HG02973 (cell line): ENCODE measurements at regions not wholly inside any gene's neighbourhood (a gene's known extent, or its start where the extent isn't known, plus 50 kb on each side); places are given as distances from the start of the nearest gene placed in this dataset.

Source experiments
- ATAC-seq: cut with Tn5 transposase; IDR thresholded peaks from one replicate; pipeline ENCODE4 v1.9.1; 2021; ENCODE audit warnings: moderate library complexity; ENCODE audit not compliant: unreplicated experiment

DNA sequence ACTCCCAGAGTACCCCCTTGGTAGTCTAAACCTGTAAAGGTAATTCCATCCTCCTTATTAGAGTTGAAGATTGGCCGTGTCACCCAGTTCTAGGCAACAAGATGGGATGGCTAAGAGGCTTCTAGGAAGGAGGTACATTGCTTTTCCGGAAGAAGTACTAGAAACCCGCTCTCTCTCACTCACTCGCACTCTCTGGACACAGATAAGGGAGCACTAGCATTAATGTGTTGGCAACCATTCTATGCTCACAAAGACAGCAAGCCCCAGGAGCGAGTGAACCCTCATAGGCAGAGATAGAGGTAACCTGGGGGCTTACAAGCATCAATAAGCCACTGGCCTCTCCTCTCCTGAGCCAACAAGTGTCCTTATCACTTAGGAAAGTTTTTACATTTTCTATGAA is 503.2 kb upstream of the JARID2 start:
- no peak for ATAC-seq

DNA sequence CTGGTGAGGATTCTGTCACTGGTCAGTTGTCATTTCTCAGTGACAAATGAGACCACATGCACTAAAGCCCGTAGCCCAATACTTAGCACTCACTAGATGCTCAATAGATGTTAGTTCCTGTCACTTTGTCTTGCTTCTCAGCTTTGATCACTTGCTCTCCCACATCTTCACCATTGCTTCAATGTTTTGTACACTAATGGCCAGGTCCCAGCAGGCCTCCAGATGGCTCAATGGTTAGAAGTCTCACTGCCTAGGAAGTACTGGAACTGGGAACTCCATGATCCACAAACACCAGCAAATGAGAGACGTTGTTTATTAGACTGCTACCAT is 502.8 kb upstream of the JARID2 start:
- ATAC-seq, result no peak

DNA sequence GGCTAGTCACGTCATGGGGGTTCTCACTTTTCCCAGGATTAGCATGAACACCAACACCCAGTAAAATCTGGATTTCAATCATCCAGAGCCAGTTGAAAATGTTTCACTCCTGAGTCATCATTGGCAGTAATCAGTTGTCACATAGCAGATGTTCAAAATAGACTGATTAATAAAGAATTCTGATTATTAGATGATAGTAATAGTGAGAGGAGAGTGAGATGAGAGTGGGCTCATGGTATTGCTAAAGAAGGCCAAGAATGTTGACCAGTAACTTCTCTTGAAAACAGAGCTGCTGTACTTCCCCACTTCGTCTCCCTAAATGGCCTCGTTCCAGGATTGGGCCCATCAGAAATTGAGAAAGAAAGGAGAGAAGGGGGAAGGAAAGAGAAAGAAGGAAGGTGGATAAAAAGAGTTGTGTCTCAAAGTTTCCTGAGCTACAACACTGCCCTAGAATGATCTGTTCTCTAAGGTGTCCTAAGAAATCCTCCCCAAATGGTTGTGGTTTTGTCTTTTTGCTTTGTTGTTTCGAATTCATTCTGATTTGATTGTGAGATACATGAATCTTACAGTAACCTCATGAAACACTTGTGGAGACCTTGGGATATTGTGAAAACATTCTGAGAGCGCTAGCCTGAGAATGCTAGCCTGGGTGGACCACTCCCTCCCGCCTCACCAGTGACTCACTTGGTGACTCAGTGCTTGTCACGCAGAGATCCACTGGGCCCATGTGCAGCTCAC is 502.2 kb upstream of the JARID2 start:
- ATAC-seq, result no peak

DNA sequence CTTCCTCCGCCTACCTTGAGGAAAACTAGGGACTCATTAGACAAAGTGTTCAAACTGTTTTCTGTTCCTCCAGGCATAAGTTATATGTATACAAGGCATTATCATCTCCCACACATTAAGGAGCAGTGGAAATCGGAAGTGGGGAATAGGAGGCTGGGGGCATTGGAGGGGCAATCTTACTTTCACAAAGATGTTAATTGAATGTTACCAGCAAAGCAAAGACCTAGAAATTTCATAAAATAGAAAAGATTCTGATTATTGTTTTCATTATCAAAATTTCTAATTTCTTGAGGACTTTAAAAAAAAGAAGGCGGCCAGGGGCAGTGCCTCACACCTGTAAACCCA is 501.7 kb upstream of the JARID2 start:
- no peak for ATAC-seq

DNA sequence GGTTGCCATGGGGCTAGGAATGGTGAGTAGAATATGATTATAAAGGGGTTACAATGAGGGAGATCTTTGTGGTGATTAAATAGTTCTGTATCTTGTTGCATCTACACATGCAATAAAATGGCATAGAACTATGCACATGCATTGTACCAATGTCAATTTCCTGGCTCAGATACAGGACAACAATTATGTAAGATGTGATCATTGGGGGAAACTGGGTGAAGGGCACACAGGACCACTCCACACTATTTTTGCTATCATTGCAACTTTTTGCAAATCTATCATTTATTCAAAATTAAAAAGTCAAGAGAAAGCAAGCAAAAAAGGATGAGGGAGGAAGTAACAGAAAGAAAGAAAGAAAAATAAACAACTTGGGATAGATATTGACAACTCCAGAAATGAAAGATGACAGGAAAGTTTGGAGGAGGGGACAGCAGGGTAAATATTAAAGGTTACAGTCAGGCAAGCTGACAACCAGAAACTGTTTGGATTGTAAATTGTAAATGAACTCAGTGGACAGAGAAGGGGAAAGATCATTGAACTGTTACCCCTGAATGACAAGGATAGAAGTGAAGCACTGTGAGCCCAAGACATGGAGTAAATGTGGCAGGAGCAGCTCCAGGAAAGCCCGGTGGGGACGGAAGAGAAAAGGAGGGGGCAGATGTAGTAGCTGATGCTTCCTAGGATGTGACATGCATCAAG is 499.6 kb upstream of the JARID2 start:
- no peak for ATAC-seq

DNA sequence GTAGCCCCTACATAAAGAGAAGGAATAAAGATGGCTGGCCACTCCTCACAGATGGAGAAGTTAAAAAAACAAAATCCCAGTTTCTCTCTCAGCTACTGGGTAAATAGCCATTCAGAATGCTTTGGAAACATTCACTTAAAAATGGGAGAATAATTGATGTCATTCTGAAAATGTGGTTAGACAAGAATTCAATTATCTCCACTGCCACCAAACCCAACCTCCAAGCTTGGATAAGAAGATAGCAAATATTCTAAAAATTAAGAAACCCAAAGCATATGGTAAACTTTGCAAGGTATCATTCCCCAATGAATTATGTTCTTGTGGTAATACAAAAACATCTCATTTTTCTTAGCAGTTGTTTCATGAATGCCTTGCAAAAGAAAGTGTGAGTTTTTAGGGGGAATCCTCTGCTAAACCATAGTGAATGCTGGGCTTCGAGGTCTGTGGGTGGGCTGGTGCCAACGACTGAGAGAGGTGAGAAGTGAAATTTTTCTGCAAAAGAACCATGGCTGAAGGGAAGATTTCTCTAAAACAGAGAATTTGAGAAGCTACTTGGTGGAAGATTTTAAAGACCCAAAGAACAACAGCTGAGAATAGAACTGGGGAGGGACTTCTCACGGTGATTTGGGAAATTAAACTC is 497.9 kb upstream of the JARID2 start:
- no peak for ATAC-seq

DNA sequence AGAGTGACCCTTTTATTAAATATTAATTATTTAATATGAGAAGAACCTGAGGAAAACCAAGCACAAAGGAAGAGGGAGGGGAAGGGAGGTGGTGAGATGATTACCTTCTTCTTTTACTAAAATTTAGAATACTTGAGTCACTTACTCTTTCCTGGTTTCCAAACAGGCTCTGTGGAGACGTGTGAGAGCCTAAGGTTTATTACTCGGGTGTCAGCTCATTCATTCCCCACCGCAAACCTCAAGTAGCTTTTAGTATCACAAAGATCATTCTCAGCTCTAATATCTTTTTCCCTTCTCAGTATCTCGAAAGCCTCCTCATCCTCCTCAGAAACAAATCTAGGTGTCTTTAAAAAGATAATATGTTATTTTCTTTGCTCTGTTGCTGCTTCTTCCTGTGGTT is 497.2 kb upstream of the JARID2 start:
- ATAC-seq, result no peak

DNA sequence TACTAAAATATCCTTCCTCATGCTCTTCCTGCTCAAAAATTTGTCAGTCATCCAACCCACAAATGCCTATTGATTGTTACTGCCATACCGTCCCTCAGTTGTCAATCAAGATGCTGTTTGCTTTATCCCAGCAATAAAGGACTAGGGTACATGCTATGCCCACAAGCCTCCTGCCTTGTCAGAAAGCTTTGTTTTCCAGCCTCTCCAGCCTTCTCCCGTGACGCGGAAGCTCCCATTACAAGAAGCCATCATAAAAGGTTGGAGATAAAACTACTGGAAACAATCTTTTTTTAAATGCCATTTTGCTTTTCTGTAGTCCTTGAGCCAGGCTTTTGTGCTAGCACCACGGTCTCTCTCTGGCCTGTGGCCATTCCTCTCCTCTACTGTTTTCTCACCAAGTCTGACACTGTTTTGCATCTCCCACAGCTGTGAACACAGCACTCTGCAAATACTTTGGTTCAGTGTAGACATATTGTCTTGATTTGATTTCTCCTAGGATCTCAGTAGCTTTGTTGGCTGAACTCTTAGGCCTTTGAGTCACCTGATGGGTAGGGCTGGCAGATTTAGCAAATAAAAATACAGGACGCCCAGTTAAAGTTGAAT is 495.7 kb upstream of the JARID2 start:
- ATAC-seq, result no peak

DNA sequence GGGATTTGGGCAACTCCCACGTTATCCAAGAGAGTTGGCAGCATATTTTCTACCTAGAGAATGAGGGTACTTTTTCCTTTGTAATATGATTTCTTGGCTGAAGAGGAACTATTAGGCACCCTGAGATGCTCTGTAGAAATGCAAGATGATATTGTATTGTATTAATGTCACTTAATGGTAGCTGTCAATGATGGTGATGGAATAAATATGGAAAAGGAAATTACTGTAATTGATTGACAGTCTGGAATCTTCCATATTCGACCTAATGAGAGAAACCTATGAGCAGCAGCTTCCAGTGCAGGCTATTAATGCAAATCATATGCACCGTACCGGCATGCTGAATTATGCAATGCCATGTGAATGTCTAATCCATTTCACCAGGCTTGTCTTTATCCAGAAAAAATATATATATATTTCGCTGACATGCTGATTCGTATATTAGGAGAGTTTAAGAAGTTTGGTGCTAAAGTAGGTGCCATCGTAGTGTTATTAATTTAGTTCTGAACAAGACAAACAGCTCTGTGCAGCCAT is 494.2 kb upstream of the JARID2 start:
- ATAC-seq, result no peak

DNA sequence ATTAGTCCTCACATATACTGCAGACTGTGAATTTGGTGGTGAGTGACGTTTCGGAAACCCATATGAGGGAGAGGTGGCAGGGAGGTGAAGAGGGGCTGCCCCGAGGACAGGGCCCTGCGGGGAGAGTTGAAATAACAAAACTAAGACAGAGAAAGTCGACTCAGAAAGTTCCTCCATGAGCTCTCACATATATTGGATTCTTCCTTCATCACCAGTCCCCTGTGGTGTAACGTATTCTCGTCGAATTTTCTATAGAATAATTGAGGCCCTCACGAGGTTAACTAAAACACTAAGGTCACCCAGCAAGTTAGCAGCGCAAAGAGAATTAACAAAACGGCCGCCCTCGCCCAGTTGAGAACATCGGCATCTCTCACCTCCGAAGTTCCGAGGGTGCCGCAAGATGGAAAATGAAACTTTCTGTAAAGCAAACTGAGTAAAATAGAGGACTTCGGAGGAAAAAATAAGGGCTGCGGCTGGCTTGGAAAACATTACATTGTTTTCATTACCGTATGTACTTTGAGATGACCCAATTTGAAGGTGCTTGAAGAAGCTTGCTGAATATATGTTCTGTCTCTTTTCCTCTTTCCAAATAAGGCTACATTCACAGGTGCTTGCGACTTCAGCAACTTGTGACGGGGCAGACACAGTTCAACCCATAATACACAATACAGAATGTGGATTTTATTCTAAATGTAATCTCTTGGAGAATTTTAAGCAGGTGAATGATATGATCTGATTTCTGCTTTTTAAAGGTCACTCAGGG is 490.9 kb upstream of the JARID2 start:
- ATAC-seq, result no peak

DNA sequence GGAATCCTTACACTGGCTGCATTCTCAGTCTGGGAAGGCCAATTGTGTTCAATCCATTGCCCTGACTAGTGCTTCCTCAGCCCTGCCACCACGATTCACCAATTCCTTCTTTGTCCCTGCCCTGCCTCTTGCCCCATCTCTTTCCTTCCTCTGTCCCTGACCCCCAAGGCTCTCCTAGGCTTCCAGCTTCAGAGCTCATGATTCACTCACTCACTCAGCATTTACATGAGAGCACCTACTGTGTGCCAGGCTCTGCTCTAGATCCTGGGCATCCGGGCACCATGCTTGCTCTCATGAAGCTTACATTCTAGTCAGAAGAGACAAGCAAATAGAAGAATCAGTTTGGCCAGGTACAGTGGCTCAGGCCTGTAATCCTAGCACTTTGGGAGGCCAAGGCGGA is 489.5 kb upstream of the JARID2 start:
- ATAC-seq, result no peak

DNA sequence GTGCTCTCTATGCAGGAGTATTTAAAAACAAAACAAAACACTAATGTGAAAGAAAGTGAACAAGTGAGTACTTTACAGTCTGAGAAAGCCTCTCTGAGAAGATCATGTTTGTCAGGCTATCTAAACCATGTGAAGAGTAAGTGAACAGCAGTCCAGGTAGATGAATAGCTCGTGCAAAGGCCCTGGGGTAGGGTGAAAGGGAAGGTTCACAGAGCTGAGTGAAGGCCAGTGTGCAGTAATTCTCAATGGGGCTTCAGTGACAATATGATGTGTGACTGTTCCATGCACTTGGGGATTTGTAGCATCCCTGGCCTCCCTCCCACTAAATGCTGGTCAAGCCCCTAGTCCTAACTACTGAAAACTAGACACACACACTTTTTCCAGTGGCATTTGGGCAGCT is 488.9 kb upstream of the JARID2 start:
- ATAC-seq, result no peak

DNA sequence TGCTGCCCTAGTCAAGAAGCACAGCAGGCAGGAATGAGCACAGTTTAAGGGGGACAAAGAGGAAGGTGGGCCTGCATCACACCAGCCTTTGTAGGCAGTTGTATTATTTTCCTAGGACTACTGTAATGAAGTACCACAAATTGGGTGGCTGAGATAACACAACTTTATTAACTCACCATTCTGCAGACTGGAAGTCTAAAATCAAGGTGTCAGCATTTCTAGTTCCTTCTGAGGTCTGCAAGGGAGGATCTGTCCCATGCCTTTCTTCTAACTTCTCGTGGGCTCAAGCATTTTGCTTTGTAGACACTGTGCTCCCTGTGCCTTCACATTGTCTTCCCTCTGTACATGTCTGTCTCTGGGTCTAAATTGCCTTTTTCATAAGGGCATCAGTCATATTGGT is 488.5 kb upstream of the JARID2 start:
- no peak for ATAC-seq

DNA sequence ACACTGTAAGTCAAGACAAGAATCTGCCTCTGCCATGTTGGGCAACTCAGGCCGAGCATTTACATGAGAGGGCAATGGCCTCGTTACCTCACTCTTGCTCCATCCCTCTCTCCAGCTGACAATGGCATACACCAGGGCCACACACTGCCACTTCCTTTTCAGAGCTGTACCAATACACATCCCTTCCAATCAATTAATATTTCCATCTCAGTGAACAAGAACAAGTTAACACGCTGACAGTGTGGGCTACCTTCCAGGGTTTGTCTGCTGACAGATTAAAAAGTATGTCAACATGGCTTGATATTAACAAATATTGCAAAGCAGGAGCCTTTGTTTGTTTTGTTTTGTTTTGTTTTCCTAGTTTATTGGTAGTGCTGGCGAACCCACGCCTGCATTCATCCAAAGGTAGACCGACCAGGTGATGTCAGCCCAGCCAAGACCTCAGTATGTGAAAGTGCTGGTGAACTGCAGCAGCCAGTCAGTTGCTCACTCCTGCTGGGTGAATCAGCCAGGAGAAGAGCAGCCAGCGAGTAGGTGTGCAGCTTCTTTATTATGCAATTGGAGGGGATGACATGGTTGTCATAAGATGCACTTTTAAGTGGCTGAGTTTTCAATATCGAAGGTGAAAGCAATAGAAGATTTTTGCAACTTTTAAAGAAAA is 487.3 kb upstream of the JARID2 start:
- no peak for ATAC-seq

DNA sequence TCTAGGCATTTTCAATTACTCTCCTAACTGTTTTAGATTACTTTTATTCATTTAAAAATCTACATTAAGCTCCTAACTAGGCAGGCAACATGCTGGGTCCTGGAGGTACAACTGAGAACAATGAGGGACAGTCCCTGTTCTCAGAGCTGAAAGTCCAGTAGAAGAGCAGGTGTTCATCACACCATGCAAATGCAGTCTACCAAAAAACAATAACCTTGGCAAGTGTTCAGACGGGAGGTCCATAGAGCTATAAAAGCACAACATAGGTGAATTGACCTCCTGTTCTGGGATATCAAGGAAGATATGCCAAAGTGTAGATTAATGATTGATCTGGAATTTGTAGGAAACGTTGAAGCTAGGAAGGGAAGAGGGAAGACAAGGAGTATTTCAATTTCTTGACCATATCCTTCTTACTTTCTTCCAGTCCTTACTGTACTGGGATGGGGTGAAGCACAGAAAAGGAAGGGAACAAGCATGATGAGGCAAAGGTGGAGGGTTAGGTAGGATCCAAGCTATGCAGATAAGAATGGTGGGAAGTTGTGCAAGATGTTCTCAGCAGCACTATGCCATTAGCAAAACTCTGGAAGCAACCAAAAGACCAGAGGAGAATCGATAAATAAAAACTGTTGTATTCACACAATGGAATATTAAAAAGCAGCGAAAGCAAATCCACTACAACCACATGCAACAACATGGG is 485.7 kb upstream of the JARID2 start:
- ATAC-seq, result no peak

DNA sequence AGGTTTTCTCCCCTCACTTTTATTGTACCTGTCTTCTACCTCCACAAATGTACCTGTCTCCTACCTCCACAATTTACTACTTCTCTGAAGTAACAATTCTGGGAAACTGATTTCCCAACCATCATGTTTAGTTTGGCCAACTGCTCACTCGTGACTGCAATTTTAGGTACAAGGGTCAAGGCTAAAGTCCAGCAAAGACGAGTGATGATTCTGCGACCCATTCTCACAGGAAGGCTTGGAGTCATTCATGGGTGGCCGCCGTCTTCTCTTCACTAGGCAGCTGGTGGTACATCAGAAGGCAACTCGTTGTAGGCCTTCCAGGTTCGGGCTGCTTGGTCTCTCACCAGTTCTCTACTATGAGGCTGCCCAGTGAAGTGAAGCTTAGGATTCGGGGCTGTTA is 483.8 kb upstream of the JARID2 start:
- no peak for ATAC-seq

DNA sequence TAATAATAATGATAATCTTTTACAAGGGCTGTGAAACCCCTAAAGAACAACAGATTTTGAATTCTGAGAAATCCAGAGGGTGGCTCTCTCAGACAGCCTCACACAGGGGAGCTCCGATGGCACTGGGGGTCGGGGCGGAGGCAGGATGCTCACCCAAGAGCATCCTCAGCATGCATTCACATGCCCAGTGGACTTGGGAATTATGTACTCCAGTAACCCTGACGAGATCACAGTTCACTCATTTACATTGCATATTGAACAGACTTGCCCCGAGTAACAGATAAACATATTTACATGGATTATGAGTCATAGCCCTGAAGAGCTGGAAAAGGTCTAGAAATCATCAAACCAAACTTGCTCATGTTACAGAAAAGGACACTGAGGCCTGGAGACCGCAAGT is 482.7 kb upstream of the JARID2 start:
- ATAC-seq, result no peak

DNA sequence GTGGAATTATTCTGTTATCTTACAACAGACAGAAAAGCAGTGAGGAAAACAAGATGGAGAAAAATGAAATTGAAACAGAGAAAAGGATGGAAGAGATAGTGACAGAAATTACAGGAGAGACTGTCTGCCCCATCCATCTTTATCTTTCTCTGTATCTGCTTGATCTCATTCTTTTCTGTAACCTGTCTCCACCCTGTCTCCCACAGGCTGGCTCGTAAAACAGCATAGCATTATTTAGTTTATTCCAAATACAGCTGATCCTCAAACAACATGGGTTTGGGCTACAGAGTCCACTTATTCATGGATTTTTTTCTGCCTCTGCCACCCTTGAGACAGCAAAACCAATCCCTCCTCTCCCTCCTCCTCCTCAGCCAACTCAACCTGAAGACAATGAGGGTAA is 482.3 kb upstream of the JARID2 start:
- no peak for ATAC-seq

DNA sequence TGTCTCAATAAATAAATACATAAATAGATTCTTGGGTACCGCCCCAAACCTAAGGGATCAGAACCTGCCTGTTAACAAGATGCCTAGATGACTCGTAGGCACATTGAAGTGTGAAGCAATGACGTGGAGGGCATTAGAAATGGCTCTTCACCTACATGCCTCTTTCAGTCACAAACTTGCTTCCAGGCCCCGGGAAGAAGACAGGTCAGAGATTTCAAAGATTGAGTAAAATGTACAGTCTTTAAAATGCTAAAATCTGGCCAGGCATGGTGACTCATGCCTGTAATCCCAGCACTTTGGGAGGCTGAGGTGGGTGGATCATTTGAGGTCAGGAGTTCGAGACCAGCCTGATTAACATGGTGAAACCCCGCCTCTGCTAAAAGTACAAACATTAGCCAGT is 480.8 kb upstream of the JARID2 start:
- no peak for ATAC-seq
